ENCODE measurements at regions not wholly inside any gene's neighbourhood (a gene's known extent, or its start where the extent isn't known, plus 50 kb on each side); places are given as distances from the start of the nearest gene placed in this dataset.

DNA sequence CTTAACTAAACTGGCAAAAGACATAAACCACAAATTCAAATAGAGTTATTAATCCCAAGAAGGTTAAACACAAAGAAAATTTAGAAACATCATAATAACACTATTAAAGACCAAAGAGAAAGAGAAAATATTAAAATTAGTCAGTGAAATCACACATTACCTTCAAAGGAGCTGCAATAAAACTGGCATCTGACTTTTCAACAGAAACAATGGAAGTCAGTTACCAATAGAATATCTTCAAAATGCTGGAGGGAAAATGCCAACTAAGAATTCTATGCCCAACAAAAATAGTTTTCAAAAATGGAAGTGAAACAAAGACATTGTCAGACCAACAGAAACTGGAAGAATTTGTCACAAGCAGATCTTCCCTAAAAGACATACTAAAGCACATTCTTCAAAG, 68.7 kb upstream of the RNF7 start (continued):
- TF ChIP-seq, protein P1, sequence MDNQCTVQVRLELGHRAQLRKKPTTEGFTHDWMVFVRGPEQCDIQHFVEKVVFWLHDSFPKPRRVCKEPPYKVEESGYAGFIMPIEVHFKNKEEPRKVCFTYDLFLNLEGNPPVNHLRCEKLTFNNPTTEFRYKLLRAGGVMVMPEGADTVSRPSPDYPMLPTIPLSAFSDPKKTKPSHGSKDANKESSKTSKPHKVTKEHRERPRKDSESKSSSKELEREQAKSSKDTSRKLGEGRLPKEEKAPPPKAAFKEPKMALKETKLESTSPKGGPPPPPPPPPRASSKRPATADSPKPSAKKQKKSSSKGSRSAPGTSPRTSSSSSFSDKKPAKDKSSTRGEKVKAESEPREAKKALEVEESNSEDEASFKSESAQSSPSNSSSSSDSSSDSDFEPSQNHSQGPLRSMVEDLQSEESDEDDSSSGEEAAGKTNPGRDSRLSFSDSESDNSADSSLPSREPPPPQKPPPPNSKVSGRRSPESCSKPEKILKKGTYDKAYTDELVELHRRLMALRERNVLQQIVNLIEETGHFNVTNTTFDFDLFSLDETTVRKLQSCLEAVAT (IDR thresholded peaks at IDR 0.05), result no peak
- no peak for TF ChIP-seq ZNF347 (CRISPR knock-in tag; IDR thresholded peaks at IDR 0.05; ENCODE audit: low read depth)
- TF ChIP-seq, protein P2, sequence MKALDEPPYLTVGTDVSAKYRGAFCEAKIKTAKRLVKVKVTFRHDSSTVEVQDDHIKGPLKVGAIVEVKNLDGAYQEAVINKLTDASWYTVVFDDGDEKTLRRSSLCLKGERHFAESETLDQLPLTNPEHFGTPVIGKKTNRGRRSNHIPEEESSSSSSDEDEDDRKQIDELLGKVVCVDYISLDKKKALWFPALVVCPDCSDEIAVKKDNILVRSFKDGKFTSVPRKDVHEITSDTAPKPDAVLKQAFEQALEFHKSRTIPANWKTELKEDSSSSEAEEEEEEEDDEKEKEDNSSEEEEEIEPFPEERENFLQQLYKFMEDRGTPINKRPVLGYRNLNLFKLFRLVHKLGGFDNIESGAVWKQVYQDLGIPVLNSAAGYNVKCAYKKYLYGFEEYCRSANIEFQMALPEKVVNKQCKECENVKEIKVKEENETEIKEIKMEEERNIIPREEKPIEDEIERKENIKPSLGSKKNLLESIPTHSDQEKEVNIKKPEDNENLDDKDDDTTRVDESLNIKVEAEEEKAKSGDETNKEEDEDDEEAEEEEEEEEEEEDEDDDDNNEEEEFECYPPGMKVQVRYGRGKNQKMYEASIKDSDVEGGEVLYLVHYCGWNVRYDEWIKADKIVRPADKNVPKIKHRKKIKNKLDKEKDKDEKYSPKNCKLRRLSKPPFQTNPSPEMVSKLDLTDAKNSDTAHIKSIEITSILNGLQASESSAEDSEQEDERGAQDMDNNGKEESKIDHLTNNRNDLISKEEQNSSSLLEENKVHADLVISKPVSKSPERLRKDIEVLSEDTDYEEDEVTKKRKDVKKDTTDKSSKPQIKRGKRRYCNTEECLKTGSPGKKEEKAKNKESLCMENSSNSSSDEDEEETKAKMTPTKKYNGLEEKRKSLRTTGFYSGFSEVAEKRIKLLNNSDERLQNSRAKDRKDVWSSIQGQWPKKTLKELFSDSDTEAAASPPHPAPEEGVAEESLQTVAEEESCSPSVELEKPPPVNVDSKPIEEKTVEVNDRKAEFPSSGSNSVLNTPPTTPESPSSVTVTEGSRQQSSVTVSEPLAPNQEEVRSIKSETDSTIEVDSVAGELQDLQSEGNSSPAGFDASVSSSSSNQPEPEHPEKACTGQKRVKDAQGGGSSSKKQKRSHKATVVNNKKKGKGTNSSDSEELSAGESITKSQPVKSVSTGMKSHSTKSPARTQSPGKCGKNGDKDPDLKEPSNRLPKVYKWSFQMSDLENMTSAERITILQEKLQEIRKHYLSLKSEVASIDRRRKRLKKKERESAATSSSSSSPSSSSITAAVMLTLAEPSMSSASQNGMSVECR (CRISPR knock-in tag; IDR thresholded peaks at IDR 0.05), result no peak
- TF ChIP-seq RBFOX2 (IDR thresholded peaks at IDR 0.05; ENCODE audit: low read depth, low read length), result no peak
- TF ChIP-seq, protein P3, sequence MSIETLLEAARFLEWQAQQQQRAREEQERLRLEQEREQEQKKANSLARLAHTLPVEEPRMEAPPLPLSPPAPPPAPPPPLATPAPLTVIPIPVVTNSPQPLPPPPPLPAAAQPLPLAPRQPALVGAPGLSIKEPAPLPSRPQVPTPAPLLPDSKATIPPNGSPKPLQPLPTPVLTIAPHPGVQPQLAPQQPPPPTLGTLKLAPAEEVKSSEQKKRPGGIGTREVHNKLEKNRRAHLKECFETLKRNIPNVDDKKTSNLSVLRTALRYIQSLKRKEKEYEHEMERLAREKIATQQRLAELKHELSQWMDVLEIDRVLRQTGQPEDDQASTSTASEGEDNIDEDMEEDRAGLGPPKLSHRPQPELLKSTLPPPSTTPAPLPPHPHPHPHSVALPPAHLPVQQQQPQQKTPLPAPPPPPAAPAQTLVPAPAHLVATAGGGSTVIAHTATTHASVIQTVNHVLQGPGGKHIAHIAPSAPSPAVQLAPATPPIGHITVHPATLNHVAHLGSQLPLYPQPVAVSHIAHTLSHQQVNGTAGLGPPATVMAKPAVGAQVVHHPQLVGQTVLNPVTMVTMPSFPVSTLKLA (conservative IDR thresholded peaks at IDR 0.05), result no peak
- peak in 1 of 2 experiments; percentile 92; a peak in 2 of 3 replicates for TF ChIP-seq CBX3 (IDR thresholded peaks at IDR 0.05; ENCODE audit: borderline replicate concordance in 1 of 2, low read length in 2 of 2)
- no peak for TF ChIP-seq CCAR2 (IDR thresholded peaks at IDR 0.05; ENCODE audit: low read depth, low read length)
- no peak for TF ChIP-seq HMG20A (CRISPR knock-in tag; conservative IDR thresholded peaks at IDR 0.05)
